Mesodermal cell (in vitro differentiated cells): ENCODE measurements at regions not wholly inside any gene's neighbourhood (a gene's known extent, or its start where the extent isn't known, plus 50 kb on each side); places are given as distances from the start of the nearest gene placed in this dataset.

Source experiments
- H3K27ac ChIP-seq: 2 replicates; pipeline ENCODE4 v1.7.0; 2013; ENCODE audit warnings: mild to moderate bottlenecking, low read depth, low read length, moderate library complexity; ENCODE audit not compliant: severe bottlenecking
- H3K36me3 ChIP-seq: 2 replicates; pipeline ENCODE4 v1.7.1; 2013; ENCODE audit warnings: mild to moderate bottlenecking, low read length, moderate library complexity; ENCODE audit not compliant: control insufficient read depth, insufficient read depth
- H3K4me1 ChIP-seq: one replicate; pipeline ENCODE4 v1.7.1; 2013; ENCODE audit warnings: mild to moderate bottlenecking, low read length; ENCODE audit not compliant: insufficient read depth, control insufficient read depth, poor library complexity, severe bottlenecking
- H3K4me3 ChIP-seq: 2 replicates; pipeline ENCODE4 v1.7.0; 2013; ENCODE audit warnings: low read length, control low read depth, mild to moderate bottlenecking; ENCODE audit not compliant: insufficient read depth, poor library complexity, severe bottlenecking; ENCODE audit errors: extremely low read depth
- H3K9me3 ChIP-seq: 2 replicates; pipeline ENCODE4 v1.7.1; 2013; ENCODE audit warnings: mild to moderate bottlenecking, low read length, moderate library complexity; ENCODE audit not compliant: control insufficient read depth
- WGBS, 2 experiments: methylation state at CpG; one replicate each; pipeline ENCODE4 v1.1.5; 2013; ENCODE audit warnings: missing lambda C conversion rate in 2 of 2; ENCODE audit not compliant: insufficient coverage in 2 of 2; 5-methylcytosine and 5-hydroxymethylcytosine counted together

DNA sequence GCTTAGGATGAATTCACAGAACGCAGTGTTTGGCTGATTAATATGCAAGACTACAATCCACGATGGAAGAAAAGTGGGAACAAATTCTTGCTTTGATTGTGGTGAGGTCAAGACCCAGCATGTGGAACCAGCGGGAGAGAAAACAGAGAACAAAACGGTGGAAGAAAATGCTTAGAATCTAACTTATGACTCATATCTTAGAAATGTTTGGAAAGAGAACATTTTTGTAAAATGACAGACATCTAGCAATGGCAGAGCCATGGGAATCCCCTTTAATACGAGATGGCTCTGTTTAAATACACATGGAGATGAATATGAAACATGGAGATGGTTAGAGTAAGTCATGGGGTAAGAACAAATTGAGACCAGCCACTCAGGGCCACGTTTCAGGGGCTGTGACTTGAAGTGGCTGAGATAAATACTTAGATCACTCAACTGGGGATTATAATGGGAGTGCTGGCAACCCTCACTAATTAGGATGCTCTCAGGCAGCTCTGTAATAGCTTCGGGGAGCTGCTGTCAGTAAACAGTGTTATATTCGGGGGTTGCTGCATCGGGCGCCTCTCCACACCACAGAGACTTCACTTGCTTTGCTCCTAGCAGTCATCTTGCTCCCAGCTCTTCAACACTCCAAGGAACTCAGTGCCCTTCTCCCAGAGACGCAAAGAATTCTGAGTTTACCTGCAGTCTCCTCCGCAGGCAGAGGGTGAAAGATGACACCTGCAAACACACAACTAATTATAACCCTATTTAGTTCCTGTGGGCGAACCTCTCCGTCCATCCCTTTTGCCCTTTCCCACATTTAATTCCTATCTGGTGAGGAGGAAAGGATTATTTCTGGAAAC, 68.0 kb upstream of the ONECUT1 start:
- H3K36me3 ChIP-seq = no peaks in the 10 kb centered on the region
- no peak overlapping the region for H3K4me3 ChIP-seq
- whole genome bisulfite sequencing, 2 experiments = 28 to 34% methylated on average over 10 to 12 of the region's 14 CpGs
- H3K27ac ChIP-seq = no peak overlapping the region
- H3K9me3 ChIP-seq = no peaks in the 10 kb centered on the region
- peaks cover 2% of the 10 kb centered on the region for H3K4me1 ChIP-seq

DNA sequence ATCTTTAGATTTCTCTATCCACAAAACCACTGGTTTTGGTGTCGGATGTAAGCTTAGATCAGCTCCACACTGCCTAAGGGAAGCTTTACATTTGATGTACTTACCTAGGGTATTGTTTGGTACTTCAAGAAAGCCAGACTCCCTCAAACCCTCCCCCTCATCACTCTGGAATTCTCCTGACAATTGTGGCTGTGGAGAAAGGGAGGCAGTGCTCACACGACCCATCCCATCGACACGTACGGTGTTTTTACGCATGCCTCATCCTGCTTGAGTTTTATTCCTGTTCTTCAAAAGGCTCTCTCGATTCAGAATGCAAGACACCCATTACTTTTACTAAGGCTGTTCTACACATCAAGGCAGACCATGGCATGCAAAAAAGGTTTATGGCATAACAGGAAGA, 67.3 kb upstream of the ONECUT1 start:
- no peak overlapping the region for H3K27ac ChIP-seq
- WGBS, 2 experiments = 18 to 24% methylated on average over 5 to 6 of the region's 7 CpGs
- H3K4me3 ChIP-seq = no peak overlapping the region
- peaks cover 2% of the 10 kb centered on the region for H3K4me1 ChIP-seq
- H3K36me3 ChIP-seq = no peaks in the 10 kb centered on the region
- H3K9me3 ChIP-seq = no peaks in the 10 kb centered on the region

DNA sequence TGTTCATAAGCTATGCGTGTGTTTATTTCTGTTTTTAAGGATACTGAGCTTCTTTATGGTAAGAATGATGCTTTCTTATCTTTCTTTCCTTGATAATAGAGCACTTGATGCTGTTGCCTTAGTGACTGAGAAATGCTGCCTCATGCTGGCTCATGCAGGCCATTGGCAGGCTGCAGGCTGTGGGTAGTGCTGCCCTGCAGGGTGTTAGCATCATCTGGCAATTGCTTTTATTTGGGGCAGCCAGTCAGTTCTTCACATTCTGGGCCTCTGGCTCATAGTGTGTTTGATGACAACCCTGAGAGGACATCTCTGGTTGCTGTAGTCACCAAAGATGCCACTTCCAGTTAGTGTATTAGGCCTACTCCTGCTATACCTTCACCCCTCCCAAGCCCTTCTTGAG, 66.2 kb upstream of the ONECUT1 start:
- 89% methylated on average over 1 of the region's 1 CpG; no CpG with 5 or more reads in 1 of the 2 experiments for WGBS, 2 experiments
- Histone ChIP-seq H3K9me3 (no peaks in the 10 kb centered on the region), H3K4me1 (peaks cover 2% of the 10 kb centered on the region), H3K27ac (no peak overlapping the region), H3K4me3 (no peak overlapping the region), H3K36me3 (no peaks in the 10 kb centered on the region)

DNA sequence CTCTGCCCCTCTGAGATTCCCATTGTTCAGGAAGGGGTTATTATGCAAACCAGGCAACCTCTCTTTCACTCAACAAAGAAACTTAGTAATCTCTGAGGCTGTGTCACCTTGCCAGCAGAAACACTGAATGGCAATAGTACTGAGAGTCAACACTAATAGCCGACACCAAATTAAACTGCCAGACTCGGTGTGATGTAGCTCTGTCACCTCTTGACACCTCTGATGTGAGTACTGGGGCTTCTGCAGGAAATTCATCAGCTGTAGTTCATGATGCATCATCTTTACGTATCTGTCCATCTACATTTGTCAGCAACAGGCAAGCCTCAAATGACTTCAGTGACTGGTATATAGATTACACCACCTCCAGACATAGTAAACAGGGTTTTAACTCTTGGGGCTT, 65.0 kb upstream of the ONECUT1 start:
- H3K36me3 ChIP-seq = no peaks in the 10 kb centered on the region
- H3K4me3 ChIP-seq = no peak overlapping the region
- peaks cover 2% of the 10 kb centered on the region for H3K4me1 ChIP-seq
- 76 to 80% methylated on average over 2 of the region's 3 CpGs for WGBS, 2 experiments
- no peak overlapping the region for H3K27ac ChIP-seq
- no peaks in the 10 kb centered on the region for H3K9me3 ChIP-seq

DNA sequence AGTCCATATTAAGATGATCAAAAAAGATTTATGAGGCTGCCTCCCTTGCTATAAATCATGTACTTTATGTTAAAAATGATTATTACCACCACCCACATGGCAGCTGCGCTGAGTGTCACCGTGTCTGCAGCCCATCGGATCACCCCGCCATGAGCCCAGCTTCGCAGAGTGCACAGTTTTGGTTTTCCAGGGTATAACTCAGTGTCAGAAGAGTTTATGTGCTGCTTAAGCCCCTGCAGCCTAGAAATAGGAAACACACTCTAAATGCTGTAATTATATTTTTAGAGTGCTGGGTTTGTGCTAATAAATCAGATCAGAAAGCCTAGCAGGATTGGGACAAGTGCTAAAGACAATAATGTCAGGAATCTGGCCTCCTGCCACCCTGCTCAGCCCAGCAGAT, 54.7 kb upstream of the ONECUT1 start:
- Histone ChIP-seq H3K27ac (no peak overlapping the region), H3K36me3 (no peaks in the 10 kb centered on the region), H3K9me3 (no peaks in the 10 kb centered on the region), H3K4me1 (no peaks in the 10 kb centered on the region), H3K4me3 (no peak overlapping the region)
- 80% methylated on average over 1 of the region's 5 CpGs; no CpG with 5 or more reads in 1 of the 2 experiments for WGBS, 2 experiments
